ENCODE measurements at regions not wholly inside any gene's neighbourhood (a gene's known extent, or its start where the extent isn't known, plus 50 kb on each side); places are given as distances from the start of the nearest gene placed in this dataset.
"Not testable (repeated sequence)": the region's sequence is repeated elsewhere in the genome, so short reads cannot be mapped to it uniquely, and the experiment has no call there.

DNA sequence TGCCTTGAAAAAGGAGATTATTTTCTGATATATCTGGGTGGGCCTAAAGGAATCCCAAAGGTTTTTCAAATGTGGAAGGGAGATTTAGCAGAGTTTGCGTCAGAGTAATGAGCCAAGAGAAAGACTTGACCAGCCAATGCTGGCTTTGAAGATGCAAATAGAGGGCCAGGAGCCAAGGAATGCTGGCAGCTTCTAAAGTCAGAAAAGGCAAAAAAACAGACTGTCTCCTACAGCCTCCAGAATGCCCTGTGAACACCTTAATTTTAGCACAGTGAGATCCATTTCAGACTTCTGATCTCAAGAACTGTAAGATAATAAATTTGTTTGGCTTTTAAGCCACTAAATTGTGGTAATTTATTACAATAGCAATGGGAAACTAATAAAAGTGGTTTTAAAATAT lies 122.6 kb upstream of the FREM1 start:
- DNase-seq, result no peak

DNA sequence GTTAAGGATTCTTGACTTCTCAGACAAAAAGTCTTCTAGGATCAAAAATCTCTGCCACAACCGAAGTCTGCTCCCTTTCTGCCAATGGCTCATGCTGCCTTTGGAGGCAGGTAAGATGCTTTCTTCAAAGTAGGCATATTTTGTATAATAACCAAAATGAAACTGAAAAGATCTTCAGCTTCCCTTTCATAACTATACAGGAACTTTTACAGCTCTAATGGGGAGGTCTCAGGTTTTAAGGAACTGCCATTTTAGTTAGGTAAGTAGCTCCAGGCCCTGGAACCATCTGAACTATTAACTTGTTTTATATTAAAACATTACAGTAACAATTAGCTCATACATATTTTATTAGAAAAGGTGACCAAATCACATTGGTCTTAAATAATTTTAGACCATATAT lies 110.9 kb upstream of the FREM1 start:
- no peak for DNase-seq

DNA sequence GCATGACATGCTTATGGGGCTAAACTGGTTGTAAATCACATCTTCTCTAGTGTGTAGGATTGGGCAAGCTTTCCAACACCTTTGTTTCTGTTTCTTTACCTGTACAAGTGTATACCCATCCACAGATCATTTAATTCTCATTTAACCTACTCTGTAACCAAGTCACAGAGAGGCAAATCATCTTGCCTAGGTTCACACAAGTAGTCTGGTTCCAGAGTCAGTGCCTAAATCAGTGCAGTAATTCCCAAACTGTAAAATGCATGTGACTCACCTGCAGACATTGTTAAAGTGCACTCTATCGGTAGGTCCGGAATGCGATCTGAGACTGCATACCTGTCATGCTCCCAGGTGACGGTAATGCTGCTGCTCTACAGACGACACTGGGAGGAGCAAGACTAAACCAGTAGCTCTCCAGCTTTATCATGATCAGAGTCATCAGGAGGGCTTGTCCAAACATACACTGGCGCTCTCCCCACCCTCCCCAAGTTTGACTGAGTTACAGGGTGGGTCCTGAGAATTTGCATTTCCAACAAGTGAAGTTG lies 107.9 kb upstream of the FREM1 start:
- no peak for DNase-seq

DNA sequence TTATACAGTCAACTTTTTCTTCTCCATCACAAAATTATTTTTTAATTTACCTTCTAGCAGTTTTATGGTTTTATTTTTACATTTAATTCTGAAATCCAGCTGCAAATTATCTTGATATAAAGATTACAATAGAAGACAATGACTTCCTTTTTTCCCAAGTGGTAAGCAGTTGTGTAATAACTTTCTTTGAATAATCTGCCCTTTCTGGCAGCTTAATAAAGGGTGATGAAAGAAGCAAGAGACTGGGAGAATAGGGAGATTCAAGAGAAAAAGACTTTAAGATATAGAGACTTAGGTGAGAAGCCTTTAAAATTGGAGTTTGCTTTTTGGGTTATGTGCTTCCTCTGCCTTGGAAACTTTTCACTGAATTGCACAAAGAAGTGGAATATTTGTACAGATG lies 100.4 kb upstream of the FREM1 start:
- no peak for DNase-seq

DNA sequence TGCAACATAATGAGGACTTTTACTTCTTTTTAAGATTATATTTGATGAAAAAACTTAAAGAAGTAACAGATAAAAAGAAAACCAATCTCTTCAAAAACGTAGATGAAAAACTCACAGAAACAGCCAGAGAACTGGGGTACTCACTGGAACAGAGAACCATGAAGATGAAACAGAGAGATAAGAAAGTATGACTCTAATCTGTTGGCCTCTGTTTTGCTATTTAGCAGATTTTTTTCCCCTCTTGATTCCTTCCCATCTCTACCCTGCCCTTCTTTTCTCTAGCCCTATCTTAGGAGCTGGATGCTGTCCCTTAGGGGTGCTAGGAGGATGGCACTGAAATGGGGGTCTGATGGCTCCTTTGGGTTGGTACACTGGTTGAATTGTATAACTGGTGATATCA lies 97.5 kb upstream of the FREM1 start:
- DNase-seq, result no peak

DNA sequence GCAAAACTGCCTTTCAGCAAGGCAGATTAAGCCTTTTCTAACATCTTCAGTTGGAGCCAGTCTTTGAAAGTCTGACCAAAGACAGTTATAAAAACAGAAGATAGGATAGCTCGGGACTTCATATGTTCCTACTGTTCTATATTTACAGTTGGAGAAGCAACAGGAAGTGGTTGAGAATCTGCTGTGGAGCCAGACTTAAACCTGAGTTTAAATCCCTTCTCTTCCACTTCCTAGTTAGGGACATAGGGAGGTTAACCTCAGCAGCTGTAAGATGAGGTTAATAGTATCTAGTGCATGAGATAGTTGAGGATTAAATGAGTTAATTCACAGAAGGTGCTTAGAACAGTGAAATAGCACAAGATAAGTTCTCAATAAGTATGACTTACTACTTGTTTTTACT lies 84.5 kb upstream of the FREM1 start:
- no peak for DNase-seq

DNA sequence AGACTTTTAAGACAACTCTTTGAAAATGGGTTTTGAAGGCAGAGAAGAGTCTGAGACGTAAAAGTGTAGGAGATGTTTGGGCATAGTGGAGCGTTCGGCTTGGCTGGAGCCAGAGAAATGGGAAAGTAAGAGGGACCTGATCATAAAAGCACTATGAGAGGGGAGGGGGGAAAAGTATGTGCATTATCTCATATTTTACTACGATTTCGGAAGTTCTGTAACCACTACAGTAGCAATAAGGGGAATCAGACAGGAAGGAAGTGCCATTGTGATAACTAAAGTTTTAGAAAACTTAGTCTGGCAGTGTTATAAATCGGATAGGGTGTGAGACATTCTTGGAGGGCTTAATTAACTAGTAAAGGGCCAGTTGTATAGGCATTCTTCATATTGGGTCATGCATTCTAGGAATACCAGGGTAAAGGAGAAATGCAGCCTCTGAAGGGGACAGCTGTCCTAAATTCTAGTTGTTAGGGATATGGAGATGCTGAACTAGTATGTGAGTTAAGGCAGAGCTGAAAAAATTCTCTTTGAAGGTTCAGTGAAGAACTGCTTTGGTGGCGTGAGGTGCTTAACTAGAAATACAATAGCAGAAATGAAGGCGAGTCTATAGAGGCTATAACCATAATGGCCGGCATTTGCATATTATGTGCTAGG lies 83.8 kb upstream of the FREM1 start:
- DNase-seq, result no peak

DNA sequence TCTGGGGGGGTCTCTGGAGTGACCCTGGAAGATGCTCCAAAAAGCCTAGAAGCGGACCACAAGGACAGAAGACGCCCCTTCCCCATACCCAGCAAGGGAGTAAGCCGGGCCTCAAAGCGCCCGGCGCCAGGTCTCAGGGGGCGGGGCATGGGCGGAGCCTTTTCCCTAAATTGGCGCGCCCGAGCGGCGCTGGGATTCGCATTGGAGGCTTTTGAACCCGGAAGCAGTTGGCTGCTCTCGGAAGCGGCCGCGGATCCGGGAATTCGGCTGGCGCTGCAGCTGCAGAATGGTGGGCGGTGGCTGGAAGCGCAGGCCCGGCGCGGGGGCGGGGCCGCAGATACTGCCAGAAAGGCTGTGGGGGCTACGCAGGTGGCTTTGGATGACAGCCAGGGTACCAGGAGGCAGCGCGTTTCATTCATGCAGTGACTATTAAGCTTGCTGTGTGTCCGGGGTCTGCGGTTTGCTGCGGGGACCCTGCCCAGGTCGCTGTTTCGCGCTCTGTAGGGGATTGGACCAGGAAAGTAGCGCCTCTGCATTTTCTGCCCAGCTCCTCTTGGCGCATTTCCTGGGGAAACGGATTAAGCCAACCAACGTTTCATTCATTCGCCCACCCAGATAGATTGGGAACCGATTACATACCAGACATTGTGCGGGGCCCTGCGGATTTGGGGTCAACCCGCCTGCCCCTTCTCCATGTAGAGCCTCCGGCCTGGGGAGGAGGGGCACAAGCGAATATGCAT lies 83.0 kb upstream of the FREM1 start:
- DNase-seq, result peak; percentile 50

DNA sequence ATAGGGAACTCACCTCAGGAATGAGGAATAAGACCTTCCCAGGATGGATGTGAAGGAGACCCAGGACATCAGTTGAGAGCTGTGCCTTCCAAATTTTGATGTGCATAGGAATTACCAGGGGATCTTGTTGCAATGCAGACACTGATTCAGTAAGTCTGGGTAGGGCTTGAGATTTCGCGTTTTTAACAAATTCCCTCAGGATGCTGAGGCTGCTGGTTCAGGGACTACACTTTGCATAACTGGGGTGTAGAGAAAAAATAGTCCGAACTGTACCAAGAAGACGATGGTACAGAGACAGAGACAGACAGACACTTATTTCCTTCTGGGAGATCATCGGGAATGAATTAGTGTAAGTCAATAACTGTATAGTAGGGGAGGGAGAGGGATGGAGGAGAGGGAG lies 82.3 kb upstream of the FREM1 start:
- no peak for DNase-seq

DNA sequence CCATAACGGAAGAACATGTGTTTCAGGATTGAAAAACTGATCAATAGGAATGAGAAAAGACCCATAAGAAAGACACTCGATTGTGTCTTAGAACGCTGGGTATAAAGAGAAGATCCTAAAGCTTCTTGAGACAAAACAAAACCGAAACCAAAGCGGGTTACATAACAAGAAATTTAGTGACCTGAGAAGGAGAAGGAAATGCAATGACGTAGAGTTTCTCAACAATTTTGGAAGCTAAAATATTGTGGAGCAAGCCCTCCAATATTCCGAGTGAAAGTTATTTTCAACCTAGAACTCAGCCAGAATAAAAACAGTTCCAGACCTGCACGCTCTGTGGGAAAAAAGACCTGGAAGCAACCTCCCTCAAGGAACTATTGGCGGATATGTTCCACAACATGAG lies 81.9 kb upstream of the FREM1 start:
- DNase-seq, result no peak

DNA sequence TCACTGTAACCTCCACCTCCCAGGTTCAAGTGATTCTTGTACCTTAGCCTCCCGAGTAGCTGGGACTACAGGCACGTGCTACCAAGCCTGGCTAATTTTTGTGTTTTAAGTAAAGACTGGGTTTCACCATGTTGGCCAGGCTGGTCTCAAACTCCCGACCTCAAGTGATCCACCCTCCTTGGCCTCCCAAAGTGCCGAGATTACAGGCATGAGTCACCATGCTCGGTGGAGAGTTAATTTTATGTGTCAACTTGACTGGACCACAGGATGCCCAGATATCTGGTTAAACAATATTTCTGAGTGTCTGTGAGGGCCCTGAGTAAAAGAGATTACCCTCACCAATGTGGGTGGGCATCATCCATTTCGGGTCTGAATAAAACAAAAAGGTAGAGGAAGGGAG lies 80.4 kb upstream of the FREM1 start:
- DNase-seq, result not testable (repeated sequence)

DNA sequence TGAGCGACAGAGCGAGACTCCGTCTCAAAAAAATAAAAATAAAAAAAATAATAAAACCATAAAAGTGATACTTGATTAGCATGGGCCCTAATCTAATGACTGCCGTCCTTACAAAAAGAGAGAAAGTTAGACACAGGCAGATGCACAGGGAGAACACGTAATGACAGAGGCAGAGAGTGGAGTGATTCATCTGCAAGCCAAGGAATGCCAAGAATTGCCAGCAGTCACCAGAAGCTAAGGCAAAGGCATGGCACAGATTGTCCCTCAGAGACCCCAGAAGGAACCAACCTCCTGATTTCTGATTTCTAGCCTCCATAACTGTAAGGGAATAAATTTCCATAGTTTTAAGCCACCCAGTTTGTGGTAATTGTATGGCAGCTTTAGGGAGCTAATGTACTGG lies 79.6 kb upstream of the FREM1 start:
- no peak for DNase-seq

DNA sequence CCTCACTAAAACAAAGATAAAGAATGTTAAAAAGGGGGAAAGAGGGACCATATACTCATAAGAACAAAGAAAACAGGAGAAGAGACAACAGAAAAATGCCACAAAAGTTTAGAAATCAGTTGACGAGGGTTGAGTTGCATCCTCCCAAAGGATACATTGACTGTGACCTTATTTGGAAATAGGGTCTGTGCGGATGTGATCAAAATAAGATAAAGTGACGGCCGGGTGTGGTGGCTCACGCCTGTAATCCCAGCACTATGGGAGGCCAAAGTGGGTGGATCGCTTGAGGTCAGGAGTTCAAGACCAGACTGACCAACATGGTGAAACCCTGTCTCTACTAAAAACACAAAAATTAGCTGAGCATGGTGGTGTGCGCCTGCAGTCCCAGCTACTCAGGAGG lies 79.1 kb upstream of the FREM1 start:
- DNase-seq, result not testable (repeated sequence)

DNA sequence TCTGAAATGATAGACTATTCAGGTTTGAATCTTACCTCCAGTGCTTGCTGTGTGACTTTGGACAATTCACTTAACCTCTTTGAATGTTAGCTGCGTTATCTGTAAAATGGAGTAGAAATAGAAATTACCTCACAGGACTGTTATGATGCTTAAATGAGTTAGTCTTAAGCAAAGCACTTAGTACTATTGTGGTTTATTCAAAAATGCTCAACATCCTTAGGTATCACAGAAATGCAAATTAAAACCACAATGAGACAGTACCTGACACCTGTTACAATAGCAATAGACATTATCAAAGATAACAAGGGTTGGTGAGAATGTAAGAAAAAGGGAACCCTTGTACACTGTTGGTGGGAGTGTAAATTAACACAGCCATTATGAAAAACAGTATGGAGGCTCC lies 77.6 kb upstream of the FREM1 start:
- no peak for DNase-seq

DNA sequence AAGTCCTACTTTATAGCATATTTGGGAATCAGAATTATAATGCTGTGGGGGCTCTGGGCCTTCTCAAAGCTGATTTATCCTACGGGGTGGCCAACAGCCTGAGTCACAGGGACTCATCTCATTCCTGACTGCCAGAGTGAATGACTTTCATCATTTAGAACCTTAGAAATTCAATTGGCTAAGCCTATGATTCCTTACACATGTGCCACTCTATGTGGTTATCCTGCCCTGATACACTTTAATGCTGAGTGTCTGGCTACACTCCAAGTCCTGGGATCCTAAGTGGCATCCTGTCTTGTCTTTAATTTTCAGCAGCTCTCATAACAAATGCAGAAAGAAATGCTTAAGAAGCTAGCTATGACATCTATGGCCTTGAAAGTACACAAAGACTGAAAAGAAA lies 75.2 kb upstream of the FREM1 start:
- no peak for DNase-seq

DNA sequence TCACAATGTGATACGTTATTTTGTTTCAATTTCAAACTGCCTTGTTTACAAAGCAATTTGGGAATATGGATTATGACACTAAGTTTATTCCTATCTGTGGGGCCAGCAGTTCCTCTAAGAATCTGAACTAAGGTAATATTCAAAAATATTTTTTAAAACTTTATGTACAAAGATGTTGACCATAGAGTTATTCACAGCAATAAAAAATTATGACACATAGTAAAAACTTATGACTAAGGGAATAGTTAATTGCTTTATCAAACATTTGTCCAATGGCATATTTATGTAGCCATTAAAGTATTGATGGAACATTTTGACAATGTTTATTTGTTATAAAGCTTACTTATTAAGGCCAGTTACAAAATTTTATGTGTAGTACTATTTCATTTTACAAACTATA lies 73.4 kb upstream of the FREM1 start:
- no peak for DNase-seq

DNA sequence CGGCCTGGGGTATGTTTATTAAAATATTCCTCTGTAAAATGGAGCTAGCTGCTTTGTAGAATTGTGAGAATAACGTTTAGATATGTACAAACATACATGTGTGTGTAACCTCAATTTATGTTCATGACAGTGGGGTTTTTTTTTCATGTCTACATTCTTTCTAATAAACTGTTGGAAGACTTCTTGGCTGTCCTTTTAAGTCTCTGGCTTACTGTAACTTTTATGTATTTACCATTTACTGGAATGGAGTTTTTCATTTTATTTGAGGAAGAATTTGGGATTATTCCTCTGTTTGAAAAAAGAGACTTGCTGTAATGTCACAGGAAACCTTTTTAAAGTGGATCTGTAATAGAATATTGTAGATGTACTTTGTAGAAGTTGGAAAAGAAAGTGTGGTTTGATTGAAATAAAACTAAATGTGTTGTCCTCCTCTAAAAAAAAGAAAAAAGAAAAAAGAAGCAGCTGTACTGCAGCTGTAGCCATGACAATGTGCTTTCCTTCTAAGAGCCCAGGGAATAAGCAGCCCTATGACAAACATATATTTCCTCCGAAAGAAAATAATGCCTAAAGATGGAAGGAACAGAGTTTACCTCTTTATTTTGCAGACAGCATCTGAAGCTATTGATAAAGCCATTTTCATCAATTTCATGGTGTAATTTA lies 71.2 kb upstream of the FREM1 start:
- DNase-seq, result no peak

DNA sequence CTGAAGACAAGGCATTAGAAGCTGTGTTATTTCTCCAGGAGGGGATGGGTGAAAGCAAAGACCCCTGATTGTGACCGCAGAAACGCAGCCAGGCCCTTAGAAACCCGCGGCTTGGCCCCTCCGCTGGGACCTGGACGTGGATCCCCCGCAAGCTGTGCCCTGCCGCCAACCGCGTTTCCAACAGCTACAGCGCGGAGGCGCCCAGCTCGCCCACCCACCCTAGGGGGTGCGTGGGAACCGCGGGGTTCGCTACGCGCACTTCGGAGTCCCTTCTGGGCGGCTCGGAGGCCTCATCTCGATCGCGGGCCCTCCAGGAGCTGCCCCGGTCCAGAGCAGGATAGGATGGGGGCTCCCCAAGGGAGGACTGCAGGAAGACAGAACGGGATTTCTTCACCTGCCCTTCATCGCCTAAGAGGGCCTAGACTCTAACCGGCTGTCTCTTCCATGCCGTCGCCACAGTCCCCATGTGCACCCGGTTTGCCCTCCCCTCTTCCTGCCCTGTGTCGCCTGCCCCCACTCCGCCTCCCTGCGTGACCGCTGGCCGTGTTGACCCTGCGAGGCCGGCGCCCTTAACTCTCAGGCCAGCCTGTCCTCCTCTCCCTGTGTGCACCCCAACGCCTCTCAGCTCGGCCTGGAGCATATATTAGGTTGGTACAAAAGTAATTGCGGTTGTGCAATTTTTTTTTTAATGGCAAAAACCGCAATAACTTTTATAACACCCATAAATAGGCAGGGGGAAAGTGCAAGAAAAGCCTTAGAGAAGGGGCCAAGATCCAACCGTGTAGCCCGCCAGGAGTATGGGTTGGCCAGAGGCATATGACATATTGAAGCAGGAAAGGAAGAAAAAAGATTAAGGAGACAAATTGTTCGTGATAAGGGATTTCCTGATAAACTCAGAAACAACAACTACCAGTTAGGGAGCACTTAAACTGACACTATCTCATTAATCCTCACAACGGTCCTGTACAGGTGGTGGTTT lies 68.1 kb upstream of the FREM1 start:
- no peak for DNase-seq

DNA sequence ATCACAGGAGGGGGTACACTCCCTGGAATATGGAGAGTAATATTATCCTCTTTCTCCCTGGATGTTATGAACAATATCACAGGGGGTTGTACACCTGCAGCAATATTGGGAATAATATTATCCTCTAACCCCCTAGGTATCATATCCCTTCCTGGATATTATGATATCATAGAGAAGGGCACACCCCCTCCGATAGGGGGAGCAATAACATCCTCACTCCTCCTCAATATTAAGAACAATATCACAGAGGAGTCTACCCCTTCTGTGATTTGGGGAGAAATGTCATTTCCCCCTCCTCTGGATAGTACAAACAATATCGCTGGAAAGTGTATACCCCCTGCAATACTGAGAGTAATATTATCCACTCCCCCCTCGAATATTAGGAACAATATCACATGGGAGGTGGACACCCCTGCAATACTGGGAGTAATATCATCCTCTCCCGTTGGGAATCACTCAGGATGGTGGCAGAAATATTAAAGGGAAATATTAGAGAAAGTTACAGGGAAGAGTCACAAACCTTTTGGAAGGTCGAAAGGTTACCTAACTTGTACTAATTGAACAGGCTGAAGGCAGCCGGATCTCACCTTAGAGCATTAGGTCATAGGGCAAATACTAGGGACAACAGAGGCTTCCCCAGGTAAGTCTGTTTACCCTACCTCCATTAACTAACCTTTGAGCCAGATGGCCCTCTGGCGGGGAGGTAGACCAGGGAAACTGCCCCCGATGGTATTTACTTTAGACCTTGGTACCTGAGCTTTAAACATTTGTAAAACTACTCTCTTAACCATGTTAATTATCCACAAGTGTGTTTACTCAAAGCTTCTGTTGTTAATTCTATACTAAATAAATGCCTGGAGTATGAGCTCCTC lies 57.5 kb upstream of the FREM1 start:
- no peak for DNase-seq

DNA sequence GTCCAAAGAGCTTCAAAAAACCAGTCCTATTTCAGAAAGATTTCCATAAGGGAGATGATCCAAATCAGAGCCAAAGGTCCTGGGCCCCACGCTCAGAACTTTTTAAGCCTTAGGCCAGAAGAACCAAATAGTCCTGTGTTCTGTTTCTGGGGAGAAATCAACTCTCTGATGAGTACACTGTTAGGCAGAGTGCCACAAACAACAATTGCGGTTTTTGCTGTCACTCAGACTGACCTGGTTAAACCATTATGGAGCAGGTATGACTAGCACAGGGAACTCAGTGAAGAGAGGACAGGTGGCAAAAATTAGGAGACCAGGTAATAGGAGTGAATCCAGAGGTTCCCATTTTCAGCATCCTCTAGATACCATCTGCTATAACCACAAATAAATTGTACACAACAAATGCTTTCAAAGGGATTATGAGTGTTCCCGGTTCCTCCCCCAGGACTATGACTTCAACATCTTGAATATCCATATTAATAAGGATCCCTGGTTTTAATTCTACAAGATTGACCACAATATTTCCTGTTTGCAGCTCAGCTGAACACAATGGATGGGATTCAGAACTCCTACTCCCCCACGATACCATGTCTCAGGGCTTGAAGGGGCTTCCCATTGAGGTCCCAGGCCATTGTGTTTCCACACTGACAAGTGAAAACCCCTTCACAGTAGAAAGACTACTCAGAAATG lies 52.1 kb upstream of the FREM1 start:
- DNase-seq, result no peak

DNA sequence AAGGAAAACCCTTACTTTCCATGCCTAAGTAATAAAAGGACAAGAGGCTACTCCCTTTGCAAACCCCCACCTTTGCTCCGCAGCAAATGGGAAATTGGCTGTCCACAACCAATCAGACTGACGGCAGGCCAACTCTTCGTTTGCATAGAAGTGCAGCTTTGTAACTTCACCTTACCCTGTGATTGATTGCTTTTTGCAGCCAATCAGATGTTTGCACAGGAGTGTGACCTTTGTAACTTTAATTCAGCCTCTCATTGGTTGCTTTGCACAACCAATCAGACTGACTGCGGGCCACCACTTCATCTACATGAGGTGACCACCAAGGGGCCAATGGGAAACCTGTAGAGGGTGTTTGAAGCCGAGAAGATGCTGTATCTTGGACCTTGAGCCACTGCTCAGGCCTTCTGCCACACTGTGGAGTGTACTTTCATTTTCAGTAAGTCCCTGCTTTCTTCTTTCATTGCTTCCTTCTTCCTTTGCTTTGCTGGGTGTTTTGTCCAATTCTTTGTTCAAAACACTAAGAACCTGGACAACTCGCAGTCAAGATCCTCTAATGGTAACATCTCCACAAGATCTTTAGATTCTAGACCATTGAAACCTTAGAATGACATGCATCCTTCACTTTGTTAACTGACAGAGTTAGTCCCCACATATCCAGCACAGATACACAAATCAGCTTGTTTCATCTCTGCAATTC lies 51.3 kb upstream of the FREM1 start:
- DNase-seq, result no peak
